Cardiac muscle cell (in vitro differentiated cells and primary cell): ENCODE measurements at regions not wholly inside any gene's neighbourhood (a gene's known extent, or its start where the extent isn't known, plus 50 kb on each side); places are given as distances from the start of the nearest gene placed in this dataset.

Experiments used
- DNase-seq, 2 donors: peaks; one replicate each; pipeline versions ENCODE4 v3.0.0 to v3.0.0-alpha.2; 2010 to 2017; ENCODE audit warnings: low read depth in 1 of 2, low spot score in 1 of 2
- H3K27ac ChIP-seq: fragments of 200-600 bp; sonication (generic); 2 replicates; pipeline ENCODE4 v1.5.1; 2016
- H3K27me3 ChIP-seq: fragments of 200-600 bp; sonication (generic); 2 replicates; pipeline ENCODE4 v1.6.0; 2016; ENCODE audit warnings: control low read depth
- H3K36me3 ChIP-seq: fragments of 200-600 bp; sonication (generic); 2 replicates; pipeline ENCODE4 v1.5.1; 2016; ENCODE audit warnings: control low read depth
- H3K4me1 ChIP-seq: fragments of 200-600 bp; sonication (generic); 2 replicates; pipeline ENCODE4 v1.8.1; 2017; ENCODE audit warnings: low read depth, mild to moderate bottlenecking, mixed run types
- H3K4me3 ChIP-seq: fragments of 200-600 bp; sonication (generic); 2 replicates; pipeline ENCODE4 v1.5.1; 2016; ENCODE audit warnings: mild to moderate bottlenecking
- H3K9me3 ChIP-seq: fragments of 200-600 bp; sonication (generic); 2 replicates; pipeline ENCODE4 v1.5.1; 2017; ENCODE audit warnings: low read depth, mild to moderate bottlenecking, control low read depth
- TF ChIP-seq, protein P1 (sequence below): IDR thresholded peaks from 2 replicates; pipeline ENCODE4 v1.5.1; 2012; ENCODE audit warnings: low read depth, mild to moderate bottlenecking, low read length

DNA sequence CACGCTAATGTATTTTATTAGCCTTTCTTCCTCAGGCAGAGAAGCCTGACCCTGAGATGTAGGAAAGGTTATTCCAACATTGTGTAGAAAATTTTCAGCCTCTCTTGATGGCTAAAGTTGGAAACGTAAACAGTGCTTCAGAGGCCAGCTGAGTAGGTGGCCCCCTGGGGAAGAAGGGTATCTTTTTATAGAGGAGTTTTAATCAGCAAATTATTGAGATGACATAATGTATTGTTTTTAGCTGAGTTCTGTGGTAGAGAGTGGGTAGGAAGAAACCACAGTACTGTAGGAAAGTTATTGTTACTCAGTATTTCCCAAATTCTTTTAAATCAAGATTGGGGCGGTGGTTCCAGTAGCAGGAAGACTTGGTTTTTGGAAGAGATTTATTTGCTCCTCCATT, 268.8 kb downstream of the DLEU7 start:
- Histone ChIP-seq H3K27me3 (no peaks in the 10 kb centered on the region), H3K9me3 (no peaks in the 10 kb centered on the region), H3K27ac (no peak overlapping the region), H3K4me3 (no peak overlapping the region), H3K4me1 (peaks cover 15% of the 10 kb centered on the region), H3K36me3 (no peaks in the 10 kb centered on the region)
- peak in 1 of 2 donors; percentile 73 for DNase-seq
- TF ChIP-seq, protein P1, sequence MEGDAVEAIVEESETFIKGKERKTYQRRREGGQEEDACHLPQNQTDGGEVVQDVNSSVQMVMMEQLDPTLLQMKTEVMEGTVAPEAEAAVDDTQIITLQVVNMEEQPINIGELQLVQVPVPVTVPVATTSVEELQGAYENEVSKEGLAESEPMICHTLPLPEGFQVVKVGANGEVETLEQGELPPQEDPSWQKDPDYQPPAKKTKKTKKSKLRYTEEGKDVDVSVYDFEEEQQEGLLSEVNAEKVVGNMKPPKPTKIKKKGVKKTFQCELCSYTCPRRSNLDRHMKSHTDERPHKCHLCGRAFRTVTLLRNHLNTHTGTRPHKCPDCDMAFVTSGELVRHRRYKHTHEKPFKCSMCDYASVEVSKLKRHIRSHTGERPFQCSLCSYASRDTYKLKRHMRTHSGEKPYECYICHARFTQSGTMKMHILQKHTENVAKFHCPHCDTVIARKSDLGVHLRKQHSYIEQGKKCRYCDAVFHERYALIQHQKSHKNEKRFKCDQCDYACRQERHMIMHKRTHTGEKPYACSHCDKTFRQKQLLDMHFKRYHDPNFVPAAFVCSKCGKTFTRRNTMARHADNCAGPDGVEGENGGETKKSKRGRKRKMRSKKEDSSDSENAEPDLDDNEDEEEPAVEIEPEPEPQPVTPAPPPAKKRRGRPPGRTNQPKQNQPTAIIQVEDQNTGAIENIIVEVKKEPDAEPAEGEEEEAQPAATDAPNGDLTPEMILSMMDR = no peak

DNA sequence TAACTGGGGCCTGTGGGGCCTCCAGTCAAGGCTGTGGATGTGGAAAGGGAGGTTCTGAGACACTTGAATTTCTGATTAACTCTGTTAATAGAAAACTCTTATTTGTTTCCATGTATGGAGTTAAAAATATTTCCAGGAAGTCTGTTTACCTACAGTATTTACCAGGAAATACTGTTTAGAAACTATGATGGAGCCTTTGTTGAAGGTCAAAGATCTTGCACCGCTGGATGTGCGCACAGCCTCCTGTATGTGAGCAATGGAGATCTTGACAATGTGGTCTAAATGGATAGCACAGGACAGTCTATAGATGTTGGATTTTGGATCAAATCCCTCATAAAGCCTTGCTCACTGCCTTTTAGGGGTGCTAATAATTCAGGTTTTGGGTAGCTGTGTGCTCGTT, 268.4 kb downstream of the DLEU7 start:
- Histone ChIP-seq H3K4me3 (no peak overlapping the region), H3K27me3 (no peaks in the 10 kb centered on the region), H3K4me1 (peaks cover 15% of the 10 kb centered on the region), H3K36me3 (no peaks in the 10 kb centered on the region), H3K27ac (no peak overlapping the region), H3K9me3 (no peaks in the 10 kb centered on the region)
- TF ChIP-seq, protein P1 = no peak
- DNase-seq = no peak

DNA sequence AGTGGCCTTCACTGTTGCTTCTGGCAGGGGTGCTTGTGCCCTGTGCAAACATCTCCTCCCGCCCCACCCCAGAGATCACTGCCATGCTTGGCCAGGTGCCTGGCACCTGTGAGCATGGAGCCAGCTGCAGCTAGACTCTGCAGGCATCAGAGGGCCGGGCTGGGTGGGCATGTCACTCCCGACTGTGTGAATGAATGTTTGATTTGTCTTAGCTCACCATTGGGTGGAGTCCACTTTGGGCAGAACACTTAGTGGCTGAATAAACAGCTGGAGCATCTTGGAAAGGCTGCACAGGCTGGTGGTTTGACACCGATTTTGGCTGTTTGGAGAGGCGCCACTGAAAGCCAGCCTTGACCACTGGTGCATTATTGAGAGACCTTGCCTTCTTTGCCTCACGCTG, 267.3 kb downstream of the DLEU7 start:
- Histone ChIP-seq H3K9me3 (no peaks in the 10 kb centered on the region), H3K27me3 (no peaks in the 10 kb centered on the region), H3K27ac (no peak overlapping the region), H3K36me3 (no peaks in the 10 kb centered on the region), H3K4me3 (no peak overlapping the region), H3K4me1 (peaks cover 20% of the 10 kb centered on the region)
- TF ChIP-seq, protein P1 = no peak
- DNase-seq = no peak

DNA sequence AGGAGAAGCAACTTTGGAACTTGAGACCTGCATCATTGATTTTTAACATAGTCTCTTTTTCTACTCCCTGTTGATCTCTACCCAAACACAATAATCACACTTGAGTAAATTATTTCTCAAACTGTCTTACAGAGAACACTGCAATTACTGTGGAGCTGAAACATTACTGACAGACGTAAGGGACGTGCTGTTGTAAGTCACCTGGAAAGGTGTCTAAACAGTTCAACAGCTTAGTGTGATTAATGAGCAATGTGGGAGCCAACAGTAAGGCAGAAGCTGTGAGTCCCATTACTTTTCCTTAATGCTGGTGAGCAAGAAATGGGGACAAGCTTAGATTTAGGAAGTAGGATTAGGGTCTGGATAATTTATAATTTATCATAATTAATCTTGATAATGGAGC, 265.7 kb downstream of the DLEU7 start:
- Histone ChIP-seq H3K9me3 (no peaks in the 10 kb centered on the region), H3K36me3 (no peaks in the 10 kb centered on the region), H3K27me3 (no peaks in the 10 kb centered on the region), H3K4me3 (no peak overlapping the region), H3K4me1 (peaks cover 28% of the 10 kb centered on the region), H3K27ac (no peak overlapping the region)
- no peak for DNase-seq
- TF ChIP-seq, protein P1 = no peak

DNA sequence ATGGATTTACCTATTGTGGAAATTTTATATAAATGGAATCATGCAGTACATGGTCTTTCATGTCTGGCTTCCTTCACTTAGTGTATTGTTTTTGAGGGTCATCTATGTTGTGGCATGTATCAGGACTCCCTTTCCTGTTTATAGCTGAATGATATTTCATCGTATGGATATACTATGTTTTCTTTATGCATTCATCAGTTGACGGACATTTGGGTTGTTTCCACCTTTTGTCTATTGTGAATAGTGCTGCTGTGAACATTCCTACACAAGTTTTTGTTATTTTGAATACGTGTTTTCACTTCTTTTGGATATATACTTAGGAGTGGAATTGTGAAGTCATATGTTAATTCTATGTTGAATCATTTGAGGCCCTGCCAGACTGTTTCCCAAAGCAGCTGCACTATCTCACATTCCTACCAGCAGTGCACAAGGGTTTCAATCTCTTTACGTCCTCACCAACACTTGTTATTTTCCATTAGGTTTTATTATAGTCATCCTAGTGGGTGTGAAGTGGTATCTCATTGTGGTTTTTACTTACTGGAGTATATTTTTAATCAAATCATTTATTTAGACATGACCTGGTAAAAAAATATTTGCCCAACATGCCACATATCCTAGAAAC, 262.7 kb downstream of the DLEU7 start:
- no peaks in the 10 kb centered on the region for H3K36me3 ChIP-seq
- no peak overlapping the region for H3K4me3 ChIP-seq
- no peaks in the 10 kb centered on the region for H3K9me3 ChIP-seq
- TF ChIP-seq, protein P1 = peak; percentile 29
- peak overlapping the region; percentile 32 for H3K27ac ChIP-seq
- H3K4me1 ChIP-seq = peaks cover 21% of the 10 kb centered on the region
- DNase-seq = peak; percentile 56 to 90
- no peaks in the 10 kb centered on the region for H3K27me3 ChIP-seq
